CD4-positive, alpha-beta memory T cell (primary cell): ENCODE measurements at regions not wholly inside any gene's neighbourhood (a gene's known extent, or its start where the extent isn't known, plus 50 kb on each side); places are given as distances from the start of the nearest gene placed in this dataset.
A peak's percentile ranks its signal among the peaks of the same experiment; 100 is the strongest.
"Not testable (repeated sequence)": the region's sequence is repeated elsewhere in the genome, so short reads cannot be mapped to it uniquely, and the experiment has no call there.

Experiments used
- CTCF ChIA-PET: fragments of 350-600 bp; sonication (Branson Sonifier 250); formaldehyde crosslinking; loops from one replicate; lab custom pipeline; 2021; ENCODE audit warnings: inconsistent platforms; ENCODE audit not compliant: partially characterized antibody; lab: Charles Lee
- POLR2A ChIA-PET: fragments of 350-600 bp; sonication (Branson Sonifier 250); formaldehyde crosslinking; loops from one replicate; lab custom pipeline; 2021; ENCODE audit not compliant: partially characterized antibody; lab: Charles Lee
- DNase-seq, 5 donors: peaks; one replicate each; pipeline versions ENCODE4 v3.0.0 to v3.0.0-alpha.2; 2020 to 2022; ENCODE audit warnings: mixed read lengths in 1 of 5
- H3K27ac ChIP-seq: one replicate; pipeline ENCODE4 v1.7.0; 2013; ENCODE audit warnings: low read depth, low read length
- H3K27me3 ChIP-seq: 2 replicates; pipeline ENCODE4 v1.7.0; 2013; ENCODE audit warnings: mild to moderate bottlenecking, low read length, moderate library complexity; ENCODE audit not compliant: insufficient read depth
- H3K36me3 ChIP-seq: 2 replicates; pipeline ENCODE4 v1.7.0; 2013; ENCODE audit warnings: mild to moderate bottlenecking, low read length, moderate library complexity; ENCODE audit not compliant: insufficient read depth
- H3K4me1 ChIP-seq: 2 replicates; pipeline ENCODE4 v1.7.0; 2013; ENCODE audit warnings: mild to moderate bottlenecking, low read length, moderate library complexity; ENCODE audit not compliant: insufficient read depth
- H3K4me3 ChIP-seq, 2 donors: one replicate each; pipeline ENCODE4 v1.7.0; 2013; ENCODE audit warnings: low read length in 2 of 2, mild to moderate bottlenecking in 1 of 2
- H3K9me3 ChIP-seq, 2 donors: one replicate each; pipeline ENCODE4 v1.7.0; 2013; ENCODE audit warnings: low read length in 2 of 2, control low read depth in 1 of 2; ENCODE audit not compliant: control insufficient read depth in 1 of 2
- H3K27ac Mint-ChIP-seq, 7 donors: one replicate each; pipeline ENCODE4 v1.8.0; 2020 to 2021; ENCODE audit warnings: mixed read lengths in 7 of 7, mild to moderate bottlenecking in 6 of 7, inconsistent platforms in 3 of 7, moderate library complexity in 3 of 7
- H3K27me3 Mint-ChIP-seq, 2 donors: one replicate each; pipeline ENCODE4 v1.8.0; 2020 to 2021; ENCODE audit warnings: mixed read lengths in 2 of 2
- H3K36me3 Mint-ChIP-seq, 2 donors: one replicate each; pipeline ENCODE4 v1.8.0; 2020 to 2021; ENCODE audit warnings: mixed read lengths in 2 of 2, inconsistent platforms in 1 of 2, mild to moderate bottlenecking in 1 of 2
- H3K4me1 Mint-ChIP-seq, 4 donors: one replicate each; pipeline ENCODE4 v1.8.0; 2020 to 2021; ENCODE audit warnings: mixed read lengths in 4 of 4, mild to moderate bottlenecking in 1 of 4
- H3K4me3 Mint-ChIP-seq, 8 donors: one replicate each; pipeline ENCODE4 v1.8.0; 2020 to 2021; ENCODE audit warnings: mixed read lengths in 8 of 8, mild to moderate bottlenecking in 7 of 8, moderate library complexity in 6 of 8, inconsistent platforms in 3 of 8
- H3K9me3 Mint-ChIP-seq, 8 donors: one replicate each; pipeline ENCODE4 v1.8.0; 2020 to 2021; ENCODE audit warnings: mixed read lengths in 8 of 8, mild to moderate bottlenecking in 5 of 8, inconsistent platforms in 3 of 8, moderate library complexity in 1 of 8
- intact Hi-C: fragments of 100-400 bp; cut with micrococcal nuclease; formaldehyde crosslinking; loops from one replicate; pipeline ENCODE4 v1.15.1; 2023

DNA sequence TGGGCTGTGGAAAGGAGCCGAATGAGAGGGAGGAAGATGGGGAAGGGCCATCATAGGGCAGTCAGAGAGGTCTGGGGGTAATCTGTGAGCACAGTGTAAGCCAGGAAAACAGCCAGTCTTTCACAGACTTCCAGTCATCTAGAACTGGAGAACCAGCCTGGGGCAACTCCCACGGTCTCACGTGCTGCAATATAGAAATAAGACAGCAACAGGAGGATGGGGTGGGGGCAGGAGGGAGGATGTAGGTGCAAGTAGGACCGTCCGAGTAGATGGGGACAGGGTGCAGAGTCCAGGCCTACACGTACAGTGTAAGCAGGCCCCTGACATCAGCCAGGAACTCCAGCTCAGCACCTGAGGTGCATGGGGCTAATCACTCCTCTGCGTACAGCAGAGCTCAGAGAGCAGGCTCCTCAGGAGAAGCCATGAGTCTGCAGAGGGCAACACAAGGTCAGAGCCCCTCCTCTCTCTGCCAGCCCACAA, 58.2 kb upstream of the TNFAIP3 start:
- intact Hi-C loops = no loop called here
- CTCF ChIA-PET = interaction anchor here (1.3 to 1.9 kb wide), 2 partner anchors 10 to 134 kb away, joined by 3 to 12 read pairs; no protein-coding TSS in a partner anchor
- Histone ChIP-seq H3K4me3 (no peak overlapping the region), H3K27me3 (no peaks in the 10 kb centered on the region), H3K27ac (no peak overlapping the region), H3K4me1 (peaks cover 20% of the 10 kb centered on the region), H3K9me3 (no peaks in the 10 kb centered on the region), H3K36me3 (no peaks in the 10 kb centered on the region)
- H3K36me3 Mint-ChIP-seq = no peaks in the 10 kb centered on the region
- H3K4me3 Mint-ChIP-seq = no peak overlapping the region
- no peaks in the 10 kb centered on the region for H3K27me3 Mint-ChIP-seq
- POLR2A ChIA-PET = interaction anchor here (1.2 to 4.6 kb wide), 2 partner anchors 16 to 58 kb away, joined by 3 to 39 read pairs; partner anchors contain the start of gene TNFAIP3
- H3K27ac Mint-ChIP-seq = peak overlapping the region in 2 of 7 donors; percentile 60 to 78
- H3K9me3 Mint-ChIP-seq = no peaks in the 10 kb centered on the region
- H3K4me1 Mint-ChIP-seq = peaks cover 17 to 38% (median 23%) of the 10 kb centered on the region in 4 donors
- no peak for DNase-seq

DNA sequence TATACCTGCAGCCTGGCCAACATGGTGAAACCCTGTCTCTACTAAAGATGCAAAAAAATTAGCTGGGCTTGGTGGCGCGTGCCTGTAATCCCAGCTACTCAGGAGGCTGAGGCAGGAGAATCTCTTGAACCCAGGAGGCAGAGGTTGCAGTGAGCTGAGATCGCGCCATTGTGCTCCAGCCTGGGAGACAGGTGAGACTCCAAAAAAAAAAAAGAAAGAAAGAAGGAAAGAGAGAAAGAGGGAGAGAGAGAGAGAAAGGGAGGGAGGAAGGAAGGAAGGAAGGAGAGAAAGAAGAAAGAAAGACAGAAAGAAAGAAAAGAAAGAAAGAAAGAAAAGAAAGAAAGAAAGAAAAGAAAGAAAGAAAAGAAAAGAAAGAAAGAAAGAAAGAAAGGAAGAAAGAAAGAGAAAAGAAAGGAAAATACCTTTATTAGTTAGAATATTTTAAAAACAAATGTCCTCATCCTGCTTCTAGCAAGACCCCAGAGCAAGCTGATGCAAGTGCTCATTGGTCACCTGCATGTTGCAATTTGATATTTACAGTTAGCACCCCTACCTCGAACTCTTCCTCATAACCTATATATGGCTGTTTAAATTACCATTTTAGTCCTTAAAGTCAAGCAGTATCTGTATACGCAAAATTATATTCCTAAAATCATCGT, 57.0 kb upstream of the TNFAIP3 start:
- H3K4me3 Mint-ChIP-seq, intact Hi-C loops, H3K9me3 Mint-ChIP-seq: not testable (repeated sequence)

DNA sequence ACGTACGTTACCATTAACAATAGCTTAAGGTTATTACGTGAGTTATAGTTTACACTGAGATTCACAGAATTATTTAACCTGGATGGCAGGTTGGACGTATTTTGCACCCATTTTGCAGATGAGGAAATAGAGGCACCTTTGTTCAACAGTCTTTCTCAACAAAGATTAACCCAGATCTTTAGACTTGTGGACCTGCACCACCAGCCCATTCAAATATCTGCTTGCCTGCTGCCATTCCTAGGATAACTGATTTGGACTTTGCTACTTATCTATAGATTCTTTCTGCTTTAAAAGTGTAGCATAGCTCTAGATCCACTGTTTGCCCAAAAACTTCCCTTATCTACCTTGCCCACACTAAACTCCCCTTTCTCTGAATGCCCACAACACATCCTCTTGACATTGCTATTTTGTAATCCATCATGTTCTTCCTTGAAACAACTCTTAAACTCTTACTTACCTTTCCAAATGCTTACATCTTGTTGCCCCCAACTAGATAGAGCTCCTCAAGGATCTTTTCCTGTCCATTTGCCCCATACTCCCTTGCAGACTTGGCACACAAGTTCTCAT, 56.4 kb upstream of the TNFAIP3 start:
- H3K4me3 Mint-ChIP-seq = peak overlapping the region in 6 of 8 donors; percentile 47 to 86 (median 78)
- intact Hi-C loops = loop anchor here (1.0 kb wide), 3 partner anchors 10 to 57 kb away; partner anchors contain the start of gene TNFAIP3
- ChIA-PET POLR2A (interaction anchor here (1.0 to 4.6 kb wide), 13 partner anchors 8 to 102 kb away, joined by 3 to 39 read pairs (median 5); partner anchors contain the start of gene TNFAIP3), CTCF (interaction anchor here (1.1 to 3.5 kb wide), 9 partner anchors 9 to 134 kb away, joined by 3 to 26 read pairs (median 4); partner anchors contain the start of gene TNFAIP3)
- DNase-seq = no peak
- no peaks in the 10 kb centered on the region for H3K9me3 Mint-ChIP-seq
- peak overlapping the region; percentile 83 to 98 (median 95) for H3K27ac Mint-ChIP-seq
- no peaks in the 10 kb centered on the region for H3K36me3 ChIP-seq
- no peaks in the 10 kb centered on the region for H3K36me3 Mint-ChIP-seq
- H3K4me1 Mint-ChIP-seq = peaks cover 16 to 31% (median 23%) of the 10 kb centered on the region in 4 donors
- H3K27me3 Mint-ChIP-seq = no peaks in the 10 kb centered on the region
- peak overlapping the region; percentile 65 for H3K27ac ChIP-seq
- no peaks in the 10 kb centered on the region for H3K9me3 ChIP-seq
- peaks cover 21% of the 10 kb centered on the region for H3K4me1 ChIP-seq
- H3K27me3 ChIP-seq = no peaks in the 10 kb centered on the region
- H3K4me3 ChIP-seq = peak overlapping the region in 1 of 2 donors; percentile 25

More for the DNA sequence above, 57.0 kb upstream of the TNFAIP3 start:
- POLR2A ChIA-PET = interaction anchor here (1.0 to 4.6 kb wide), 9 partner anchors 9 to 102 kb away, joined by 3 to 39 read pairs (median 6); partner anchors contain the start of gene TNFAIP3
- H3K4me1 ChIP-seq = peaks cover 20% of the 10 kb centered on the region
- not testable (repeated sequence) for H3K36me3 Mint-ChIP-seq, H3K36me3 ChIP-seq, H3K27ac ChIP-seq, H3K27me3 ChIP-seq, H3K9me3 ChIP-seq, H3K4me3 ChIP-seq, H3K27me3 Mint-ChIP-seq, DNase-seq
- Mint-ChIP-seq H3K4me1 (peaks cover 15 to 31% (median 22%) of the 10 kb centered on the region in 4 donors), H3K27ac (peak overlapping the region in 6 of 7 donors; percentile 31 to 98 (median 80))
- CTCF ChIA-PET = interaction anchor here (1.1 to 3.5 kb wide), 7 partner anchors 9 to 134 kb away, joined by 3 to 26 read pairs (median 5); partner anchors contain the start of gene TNFAIP3

DNA sequence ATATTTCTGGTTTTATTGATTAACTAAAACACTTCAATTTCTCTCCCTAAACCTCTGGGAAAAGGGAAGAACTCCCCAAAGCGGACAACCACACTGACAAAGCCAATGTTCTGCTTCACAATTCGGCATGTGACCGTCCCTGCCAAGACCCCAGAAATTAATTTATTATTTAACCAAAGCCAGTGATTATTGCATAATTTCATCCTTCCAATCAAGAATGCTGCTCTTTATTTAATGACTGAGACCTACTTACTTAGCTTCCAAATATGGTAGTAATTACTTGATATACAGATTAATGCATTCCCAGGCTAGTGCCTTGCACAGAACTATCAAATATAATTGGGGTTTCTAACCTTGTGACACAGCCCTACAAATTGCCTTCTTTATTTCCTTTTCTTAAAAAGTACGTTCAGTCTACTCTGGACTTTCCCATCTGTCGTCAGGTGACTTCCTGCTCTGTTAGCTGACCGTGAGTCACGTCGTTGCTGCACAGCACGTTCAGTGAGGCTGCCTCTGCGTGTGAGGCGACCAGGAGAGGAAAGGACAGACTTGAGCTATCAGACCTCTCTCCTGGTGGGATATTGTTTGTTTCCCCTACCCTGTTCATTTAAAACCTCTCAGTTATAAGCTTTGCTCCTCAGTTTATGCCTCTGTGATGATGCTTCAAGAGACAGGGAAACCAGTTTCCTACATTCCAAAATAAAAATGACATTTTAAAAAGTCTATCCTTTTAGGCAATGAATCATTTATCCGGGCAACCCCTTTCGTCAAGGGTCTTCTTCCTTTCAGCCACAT, 55.7 kb upstream of the TNFAIP3 start:
- H3K36me3 Mint-ChIP-seq = no peaks in the 10 kb centered on the region
- no peaks in the 10 kb centered on the region for H3K27me3 Mint-ChIP-seq
- DNase-seq = peak; percentile 68 to 93 (median 75)
- H3K4me1 Mint-ChIP-seq = peaks cover 23 to 38% (median 30%) of the 10 kb centered on the region in 4 donors
- intact Hi-C loops = loop anchor here (1.0 kb wide), 3 partner anchors 11 to 56 kb away; partner anchors contain the start of gene TNFAIP3
- H3K27ac Mint-ChIP-seq = peak overlapping the region; percentile 83 to 98 (median 95)
- H3K4me3 Mint-ChIP-seq = peak overlapping the region in 7 of 8 donors; percentile 47 to 86 (median 77)
- H3K27ac ChIP-seq = peak overlapping the region; percentile 65
- no peaks in the 10 kb centered on the region for H3K9me3 Mint-ChIP-seq
- peak overlapping the region in 1 of 2 donors; percentile 25 for H3K4me3 ChIP-seq
- CTCF ChIA-PET = interaction anchor here (0.5 to 3.5 kb wide), 11 partner anchors 10 to 191 kb away, joined by 3 to 26 read pairs (median 4); partner anchors contain the start of gene TNFAIP3
- H3K9me3 ChIP-seq = no peaks in the 10 kb centered on the region
- H3K4me1 ChIP-seq = peaks cover 28% of the 10 kb centered on the region
- POLR2A ChIA-PET = interaction anchor here (0.9 to 4.6 kb wide), 13 partner anchors 9 to 591 kb away, joined by 3 to 39 read pairs (median 5); partner anchors contain the start of gene TNFAIP3
- H3K27me3 ChIP-seq = no peaks in the 10 kb centered on the region
- no peaks in the 10 kb centered on the region for H3K36me3 ChIP-seq

DNA sequence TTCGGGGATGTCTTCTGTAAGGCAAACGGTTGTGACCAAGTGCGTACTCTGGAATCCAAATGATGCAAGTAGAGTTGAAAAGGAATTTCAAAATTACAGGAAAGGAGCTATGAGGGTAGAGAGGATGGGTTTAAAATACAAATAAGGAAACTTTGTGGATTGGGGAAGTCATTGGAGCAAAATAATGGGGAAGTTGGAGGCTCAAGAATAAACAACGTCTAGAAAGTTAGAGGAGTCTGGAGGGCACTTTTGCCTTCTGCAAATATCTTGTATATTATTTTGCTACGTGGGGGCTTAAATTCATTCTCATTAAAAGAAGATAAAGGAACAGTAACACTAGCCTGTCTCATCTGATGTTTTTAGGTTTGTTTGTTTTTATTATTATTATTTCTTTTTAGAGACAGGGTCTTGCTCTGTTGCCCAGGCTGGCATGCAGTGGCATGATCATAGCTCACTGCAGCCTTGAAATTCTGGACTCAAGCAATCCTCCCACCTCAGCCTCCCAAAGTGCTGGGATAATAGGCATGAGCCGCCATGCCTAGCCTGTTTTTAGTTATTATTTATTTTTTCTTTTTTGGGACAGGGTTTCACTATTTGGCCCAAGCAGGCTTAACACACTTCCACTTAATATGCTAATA, 55.0 kb upstream of the TNFAIP3 start:
- H3K27me3 ChIP-seq = no peaks in the 10 kb centered on the region
- H3K9me3 Mint-ChIP-seq = no peaks in the 10 kb centered on the region
- H3K27ac Mint-ChIP-seq = peak overlapping the region; percentile 83 to 98 (median 95)
- intact Hi-C loops = loop anchor here (1.0 kb wide), 3 partner anchors 12 to 55 kb away; partner anchors contain the start of gene TNFAIP3
- peaks cover 35% of the 10 kb centered on the region for H3K4me1 ChIP-seq
- H3K27ac ChIP-seq = peak overlapping the region; percentile 65
- H3K4me3 ChIP-seq = no peak overlapping the region
- peak overlapping the region in 7 of 8 donors; percentile 47 to 86 (median 77) for H3K4me3 Mint-ChIP-seq
- no peaks in the 10 kb centered on the region for H3K9me3 ChIP-seq
- POLR2A ChIA-PET = interaction anchor here (0.9 to 4.6 kb wide), 10 partner anchors 8 to 592 kb away, joined by 3 to 39 read pairs (median 6); partner anchors contain the start of gene TNFAIP3
- DNase-seq = no peak
- no peaks in the 10 kb centered on the region for H3K36me3 ChIP-seq
- CTCF ChIA-PET = interaction anchor here (0.5 to 3.5 kb wide), 9 partner anchors 11 to 190 kb away, joined by 3 to 26 read pairs (median 4); partner anchors contain the start of gene TNFAIP3
- no peaks in the 10 kb centered on the region for H3K36me3 Mint-ChIP-seq
- no peaks in the 10 kb centered on the region for H3K27me3 Mint-ChIP-seq
- H3K4me1 Mint-ChIP-seq = peaks cover 28 to 45% (median 35%) of the 10 kb centered on the region in 4 donors
